Endothelial cell of umbilical vein (primary cell): ENCODE measurements at regions not wholly inside any gene's neighbourhood (a gene's known extent, or its start where the extent isn't known, plus 50 kb on each side); places are given as distances from the start of the nearest gene placed in this dataset.

Experiments used
- EZH2 ChIP-seq: IDR thresholded peaks from 2 replicates; pipeline ENCODE4 v1.6.1; 2012; ENCODE audit warnings: borderline replicate concordance, low read depth, mild to moderate bottlenecking, moderate library complexity, low read length, inconsistent platforms; ENCODE audit not compliant: severe bottlenecking
- GATA2 ChIP-seq: IDR thresholded peaks from 2 replicates; pipeline ENCODE4 v1.7.0; 2011; ENCODE audit warnings: low read depth, mild to moderate bottlenecking, moderate library complexity, mixed read lengths, low read length; ENCODE audit not compliant: insufficient read length, insufficient read depth
- JUN ChIP-seq: IDR thresholded peaks from 2 replicates; pipeline ENCODE4 v1.6.1; 2011; ENCODE audit warnings: borderline replicate concordance, low read depth; ENCODE audit not compliant: insufficient read length, insufficient read depth
- POLR2A ChIP-seq: IDR thresholded peaks from 2 replicates; pipeline ENCODE4 v1.6.1; 2012; ENCODE audit warnings: low read depth, mild to moderate bottlenecking, control low read depth, low read length
- POLR2AphosphoS5 ChIP-seq: IDR thresholded peaks from 2 replicates; pipeline ENCODE4 v1.6.1; 2012; ENCODE audit warnings: low read depth, mild to moderate bottlenecking, control low read depth, low read length, moderate library complexity; ENCODE audit not compliant: insufficient read depth
- TF ChIP-seq, protein P1 (sequence below), 2 donors: IDR thresholded peaks; 1 replicate in 1 of 2; 2 replicates in 1 of 2; pipeline ENCODE4 v1.5.1; 2011; ENCODE audit warnings: low read length in 2 of 2, mild to moderate bottlenecking in 2 of 2, moderate library complexity in 2 of 2, control low read depth in 1 of 2, inconsistent platforms in 1 of 2, low read depth in 1 of 2; ENCODE audit not compliant: insufficient read depth in 1 of 2; ENCODE audit errors: extremely low read depth in 1 of 2

DNA sequence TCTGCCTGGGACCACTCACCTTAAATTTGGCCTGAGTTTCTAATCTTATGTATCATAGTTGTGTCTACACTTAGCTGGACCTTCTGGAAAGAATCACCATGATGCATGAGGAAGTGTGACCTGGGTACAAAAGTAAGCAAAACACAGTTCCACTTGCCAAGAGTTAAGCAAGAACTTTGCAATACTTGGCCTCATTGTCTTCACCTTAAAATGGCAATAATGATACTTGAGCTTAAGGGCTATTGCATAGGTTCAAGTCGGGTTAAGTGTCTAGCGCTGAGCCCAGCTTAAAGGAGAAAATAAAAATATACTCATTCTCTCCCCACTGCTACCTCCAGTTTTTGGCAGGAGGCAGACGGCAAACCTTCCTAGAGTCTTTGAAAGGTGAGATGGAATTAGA is 133.9 kb upstream of the BMPER start:
- TF ChIP-seq EZH2: no peak
- TF ChIP-seq JUN: no peak
- no peak for TF ChIP-seq POLR2A
- TF ChIP-seq, protein P1, sequence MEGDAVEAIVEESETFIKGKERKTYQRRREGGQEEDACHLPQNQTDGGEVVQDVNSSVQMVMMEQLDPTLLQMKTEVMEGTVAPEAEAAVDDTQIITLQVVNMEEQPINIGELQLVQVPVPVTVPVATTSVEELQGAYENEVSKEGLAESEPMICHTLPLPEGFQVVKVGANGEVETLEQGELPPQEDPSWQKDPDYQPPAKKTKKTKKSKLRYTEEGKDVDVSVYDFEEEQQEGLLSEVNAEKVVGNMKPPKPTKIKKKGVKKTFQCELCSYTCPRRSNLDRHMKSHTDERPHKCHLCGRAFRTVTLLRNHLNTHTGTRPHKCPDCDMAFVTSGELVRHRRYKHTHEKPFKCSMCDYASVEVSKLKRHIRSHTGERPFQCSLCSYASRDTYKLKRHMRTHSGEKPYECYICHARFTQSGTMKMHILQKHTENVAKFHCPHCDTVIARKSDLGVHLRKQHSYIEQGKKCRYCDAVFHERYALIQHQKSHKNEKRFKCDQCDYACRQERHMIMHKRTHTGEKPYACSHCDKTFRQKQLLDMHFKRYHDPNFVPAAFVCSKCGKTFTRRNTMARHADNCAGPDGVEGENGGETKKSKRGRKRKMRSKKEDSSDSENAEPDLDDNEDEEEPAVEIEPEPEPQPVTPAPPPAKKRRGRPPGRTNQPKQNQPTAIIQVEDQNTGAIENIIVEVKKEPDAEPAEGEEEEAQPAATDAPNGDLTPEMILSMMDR (IDR thresholded peaks at IDR 0.05; ENCODE audit: extremely low read depth in 1 of 2, insufficient read depth in 1 of 2, low read depth in 1 of 2, low read length in 2 of 2): no peak
- no peak for TF ChIP-seq GATA2
- no peak for TF ChIP-seq POLR2AphosphoS5
